T-helper 1 cell treated with Interleukin-12 subunit alpha and Interleukin-12 subunit beta and Interleukin-4 antibody, amounts not matched to agents 30 ng/mL and 1 ng/mL, for 36 hours (primary cell): ENCODE measurements at regions not wholly inside any gene's neighbourhood (a gene's known extent, or its start where the extent isn't known, plus 50 kb on each side); places are given as distances from the start of the nearest gene placed in this dataset.
"Not testable (repeated sequence)": the region's sequence is repeated elsewhere in the genome, so short reads cannot be mapped to it uniquely, and the experiment has no call there.

Source experiments
- intact Hi-C: fragments of 100-400 bp; cut with micrococcal nuclease; formaldehyde crosslinking; loops from one replicate; pipeline ENCODE4 v1.15.1; 2024

DNA sequence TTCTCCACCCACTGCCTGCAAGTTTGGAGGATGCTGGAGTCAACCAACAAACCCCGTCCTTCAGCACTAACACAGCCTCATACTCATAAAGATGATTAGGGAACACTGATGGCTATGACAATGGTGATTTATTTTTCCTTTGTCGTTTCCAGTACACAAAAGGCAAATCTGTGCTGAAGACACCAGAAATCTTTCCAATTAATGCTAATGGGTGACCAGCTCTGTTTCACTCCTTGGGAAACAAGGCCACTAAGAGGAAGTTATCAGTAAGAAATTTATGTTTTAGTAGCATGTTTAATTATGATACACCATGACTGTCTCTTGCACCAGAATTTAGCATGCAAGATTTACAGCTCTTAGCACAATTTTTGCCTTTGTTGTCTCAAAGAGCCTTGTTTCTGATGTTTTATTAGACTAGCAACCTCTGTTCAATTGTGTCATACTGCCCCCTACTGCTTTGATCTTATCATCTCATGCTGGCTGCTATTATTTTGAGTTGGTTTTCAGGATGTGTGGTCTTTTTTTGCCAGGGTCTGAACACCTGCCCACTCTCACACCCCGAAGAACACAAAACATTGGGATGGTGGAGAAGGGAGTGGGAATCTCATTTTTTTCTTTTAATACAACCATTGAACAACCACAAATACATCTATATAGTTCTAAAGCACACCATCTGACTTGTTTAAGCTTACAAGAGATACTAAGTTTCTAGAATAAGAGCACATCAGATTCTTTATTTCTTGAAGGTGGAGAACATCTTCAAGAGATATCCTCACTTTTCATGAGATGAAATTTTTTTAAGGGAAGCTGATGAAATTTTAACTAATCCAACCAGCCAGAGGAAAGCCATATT lies 160.9 kb downstream of the SPTSSA start:
- intact Hi-C loops: loop anchor here (1.0 kb wide), 4 partner anchors 462 to 1713 kb away; no protein-coding TSS in a partner anchor

GRCh38 chr14:34300330-34300729 lies 161.7 kb downstream of the SPTSSA start:
- intact Hi-C loops: no loop called here

DNA sequence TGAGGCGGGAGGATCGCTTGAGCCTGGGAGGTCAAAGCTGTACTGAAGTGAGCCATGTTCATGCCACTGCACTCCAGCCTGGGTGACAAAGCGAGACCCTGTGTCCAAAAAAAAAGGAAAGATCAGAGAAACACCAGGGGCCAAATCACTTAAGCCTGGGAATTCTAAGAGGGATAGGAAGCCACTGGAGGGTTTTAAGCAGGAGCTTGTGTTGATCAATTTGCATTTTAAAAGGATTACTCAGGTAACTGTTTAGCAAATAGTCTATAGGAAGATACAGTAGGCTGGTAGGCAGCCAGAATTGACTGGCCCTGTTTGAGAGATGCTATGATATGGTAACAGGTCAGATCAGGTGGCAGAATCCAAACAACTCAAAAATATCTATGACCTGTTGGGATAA lies 162.7 kb downstream of the SPTSSA start:
- intact Hi-C loops: no loop called here

- intact Hi-C loops: no loop called here
Measured at GRCh38 chr14:34297786-34298520, 164.1 kb downstream of the SPTSSA start.

GRCh38 chr14:34283590-34283989 lies 178.4 kb downstream of the SPTSSA start:
- intact Hi-C loops: no loop called here

- intact Hi-C loops: no loop called here
Measured at GRCh38 chr14:34277191-34277590, 184.8 kb downstream of the SPTSSA start.

GRCh38 chr14:34275530-34275929 lies 186.5 kb downstream of the SPTSSA start:
- intact Hi-C loops: no loop called here

DNA sequence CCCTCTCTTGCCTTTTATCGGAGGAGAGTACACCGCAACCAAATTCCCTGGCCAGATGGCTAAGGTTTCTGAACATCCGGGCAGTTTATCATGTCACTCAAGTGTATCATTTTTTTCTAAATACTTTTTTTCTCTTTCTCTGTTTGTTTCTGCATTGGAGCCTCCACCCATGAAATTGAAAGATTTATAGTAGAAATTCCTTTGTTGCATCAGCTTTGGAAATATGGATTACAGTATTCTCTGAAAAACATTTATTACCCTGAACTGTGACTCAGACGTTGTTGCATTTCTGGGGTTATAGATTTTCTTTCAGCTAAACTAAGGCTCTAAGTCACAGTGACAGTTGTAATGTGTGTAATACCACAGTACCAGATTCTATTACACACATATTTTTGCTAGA lies 187.0 kb downstream of the SPTSSA start:
- intact Hi-C loops: no loop called here

DNA sequence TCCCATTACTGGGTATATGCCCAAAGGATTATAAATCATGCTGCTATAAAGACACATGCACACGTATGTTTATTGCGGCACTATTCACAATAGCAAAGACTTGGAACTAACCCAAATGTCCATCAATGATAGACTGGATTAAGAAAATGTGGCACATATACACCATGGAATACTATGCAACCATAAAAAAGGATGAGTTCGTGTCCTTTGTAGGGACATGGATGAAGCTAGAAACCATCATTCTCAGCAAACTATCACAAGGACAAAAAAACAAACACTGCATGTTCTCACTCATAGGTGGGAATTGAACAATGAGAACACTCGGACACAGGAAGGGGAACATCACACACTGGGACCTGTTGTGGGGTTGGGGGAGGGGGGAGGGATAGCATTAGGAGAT lies 188.3 kb downstream of the SPTSSA start:
- intact Hi-C loops: not testable (repeated sequence)

DNA sequence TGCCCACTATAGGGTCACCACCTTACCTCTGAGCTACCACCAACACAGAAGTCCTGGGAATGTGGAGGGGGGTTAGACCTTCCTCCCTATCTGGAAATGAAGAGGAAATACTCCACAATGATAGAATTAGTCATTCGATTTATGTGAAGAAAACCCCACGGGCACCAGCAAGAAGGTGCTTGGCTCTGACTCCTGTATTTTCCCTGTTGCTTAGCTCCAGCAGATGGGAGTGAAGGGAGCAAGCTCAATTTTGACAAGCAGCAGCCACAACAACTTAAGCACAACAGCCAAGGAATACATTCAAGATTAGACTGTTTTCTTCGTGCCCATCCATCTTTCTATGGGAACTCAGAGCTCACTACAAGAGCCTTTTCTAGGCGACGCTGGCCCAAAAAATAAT lies 191.7 kb downstream of the SPTSSA start:
- intact Hi-C loops: no loop called here

GRCh38 chr14:34266344-34266743 lies 195.7 kb downstream of the SPTSSA start:
- intact Hi-C loops: no loop called here

DNA sequence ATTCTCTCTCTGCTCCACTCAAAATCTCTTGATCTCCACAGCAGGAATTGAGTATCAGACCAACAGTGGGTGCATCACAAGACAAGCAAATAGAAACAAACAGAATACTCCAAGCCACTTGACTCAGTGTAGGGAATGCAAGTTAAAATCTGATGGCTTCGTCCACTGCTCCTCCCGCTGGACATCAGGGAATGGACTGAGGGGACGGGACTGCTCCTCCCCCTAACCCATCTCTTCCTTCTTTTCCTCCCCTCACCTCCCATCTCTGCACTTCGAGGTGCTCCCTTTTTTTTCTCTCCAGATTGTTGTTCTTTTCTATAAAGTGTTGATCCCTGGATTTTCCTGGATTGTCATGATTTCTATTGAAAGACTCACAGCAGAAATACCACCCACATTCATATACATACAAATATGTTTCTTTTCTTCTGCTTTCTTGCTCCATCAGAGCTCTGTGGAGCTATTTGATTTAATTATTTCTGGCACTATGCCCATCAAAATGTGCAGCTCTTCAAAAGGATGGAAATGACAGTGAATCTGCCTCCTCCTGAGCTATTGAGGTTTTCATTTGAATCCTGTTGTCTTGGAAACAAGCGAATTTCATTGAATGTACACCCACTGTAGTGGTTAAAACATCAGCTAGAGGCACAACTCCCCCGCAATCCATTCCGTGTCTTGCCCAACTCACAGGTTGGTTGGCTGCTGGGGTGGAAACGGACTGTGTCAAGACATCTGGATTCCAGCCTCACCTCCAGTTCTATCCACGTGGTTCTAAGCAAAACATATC lies 199.7 kb downstream of the SPTSSA start:
- intact Hi-C loops: no loop called here

- intact Hi-C loops: no loop called here
Measured at GRCh38 chr14:34259996-34260395, 202.0 kb downstream of the SPTSSA start.

- intact Hi-C loops: no loop called here
Measured at GRCh38 chr14:34258318-34258717, 203.7 kb downstream of the SPTSSA start.

DNA sequence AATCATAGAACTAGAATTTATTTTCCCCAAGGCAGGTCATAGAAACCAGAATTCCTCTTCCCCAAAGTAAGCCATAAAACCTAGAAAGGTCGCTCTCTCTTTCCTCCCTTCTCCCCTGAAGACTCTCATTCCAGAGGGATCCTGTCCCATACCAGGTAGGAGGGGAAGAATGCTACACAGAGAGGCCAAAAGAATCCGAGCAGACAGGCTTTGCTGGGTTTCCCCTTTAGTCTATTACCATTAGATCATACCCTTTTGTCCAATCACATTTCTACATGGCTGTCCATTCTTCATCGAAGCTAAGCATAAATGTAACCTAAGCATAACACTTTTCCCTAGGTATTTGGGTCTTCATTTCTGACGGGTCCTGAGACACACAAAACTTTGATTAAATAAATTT lies 204.5 kb downstream of the SPTSSA start:
- intact Hi-C loops: no loop called here

GRCh38 chr14:34256223-34256622 lies 205.8 kb downstream of the SPTSSA start:
- intact Hi-C loops: no loop called here

GRCh38 chr14:34254571-34254970 lies 207.5 kb downstream of the SPTSSA start:
- intact Hi-C loops: no loop called here

GRCh38 chr14:34254031-34254430 lies 208.0 kb downstream of the SPTSSA start:
- intact Hi-C loops: no loop called here

DNA sequence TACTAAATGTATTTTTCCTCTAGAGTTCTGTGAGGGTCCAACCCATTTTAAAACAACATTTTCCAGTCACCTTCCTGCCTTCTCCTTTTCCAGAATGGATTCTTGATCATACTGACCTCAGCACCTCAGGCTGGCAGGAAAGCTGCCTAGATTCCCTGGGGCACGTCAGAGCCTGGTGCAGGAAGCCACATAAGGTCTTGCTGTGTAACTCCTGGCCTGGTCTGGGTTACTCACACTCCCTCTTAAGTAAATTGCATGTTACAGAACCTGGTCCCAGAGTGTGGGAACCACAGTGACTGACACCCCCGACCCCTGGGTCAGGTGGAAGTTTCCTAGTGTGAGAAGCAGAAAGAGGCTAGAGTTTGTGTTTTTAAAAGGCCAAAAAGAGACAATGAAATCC lies 209.8 kb downstream of the SPTSSA start:
- intact Hi-C loops: no loop called here

DNA sequence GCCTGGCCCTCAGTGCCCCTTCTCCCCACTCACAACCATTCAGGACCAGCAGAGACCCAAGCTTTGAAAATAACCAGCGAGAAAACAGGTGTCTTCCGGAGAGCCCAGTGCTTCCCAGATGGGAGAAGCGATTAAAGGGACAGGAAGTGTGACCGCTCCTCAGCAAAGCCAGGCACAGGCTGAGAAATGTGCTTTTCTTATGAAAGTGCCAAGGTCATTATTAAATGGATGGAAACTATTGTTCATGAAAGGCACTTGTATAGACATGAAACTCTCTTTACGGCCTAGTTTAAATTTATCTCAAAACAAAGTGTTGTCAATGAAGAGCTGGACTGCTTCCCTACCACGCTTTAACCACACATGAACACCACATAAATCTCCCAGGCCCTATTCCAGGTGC lies 210.4 kb downstream of the SPTSSA start:
- intact Hi-C loops: no loop called here

DNA sequence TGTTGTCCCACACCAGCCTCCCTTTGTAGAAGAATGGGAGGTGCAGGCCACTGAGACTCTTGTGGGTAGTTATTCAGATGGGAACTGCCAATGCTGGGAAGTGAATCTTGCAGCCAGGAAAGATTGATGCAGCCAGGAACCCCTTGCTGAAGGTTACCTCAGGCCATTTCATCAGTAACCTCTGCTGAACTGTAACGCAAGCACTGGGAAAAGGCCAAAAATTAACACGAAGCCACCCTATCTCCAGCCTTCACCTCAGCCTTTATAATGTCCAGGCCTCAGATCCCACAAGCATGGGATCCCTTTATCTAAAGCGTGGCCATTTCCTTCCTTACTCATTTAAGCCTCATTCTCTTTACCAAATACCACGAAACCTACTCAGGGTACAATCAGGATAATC lies 211.1 kb downstream of the SPTSSA start:
- intact Hi-C loops: no loop called here

- intact Hi-C loops: no loop called here
Measured at GRCh38 chr14:34247605-34248004, 214.4 kb downstream of the SPTSSA start.
